GM23338 (cell line): ENCODE measurements at regions not wholly inside any gene's neighbourhood (a gene's known extent, or its start where the extent isn't known, plus 50 kb on each side); places are given as distances from the start of the nearest gene placed in this dataset.

Experiments used
- ATAC-seq: fragments of 200-7000 bp; cut with Tn5 transposase; 3 replicates; pipeline ENCODE4 v1.9.1; 2020
- DNase-seq: peaks from one replicate; pipeline ENCODE4 v3.0.0-alpha.2; 2015; ENCODE audit warnings: low spot score
- H2AFZ ChIP-seq: fragments of 200-600 bp; sonication (generic); 2 replicates; pipeline ENCODE4 v1.8.0; 2016; ENCODE audit warnings: antibody characterized with exemption, mild to moderate bottlenecking, moderate library complexity
- H3F3A ChIP-seq: fragments of 200-600 bp; sonication (generic); replicated peaks from 2 replicates; pipeline ENCODE4 v1.8.0; 2017; ENCODE audit warnings: antibody characterized with exemption, mixed run types, low read depth
- H3K27ac ChIP-seq: fragments of 200-600 bp; sonication (generic); 2 replicates; pipeline ENCODE4 v1.6.1; 2016; ENCODE audit warnings: low read depth
- H3K27me3 ChIP-seq: fragments of 200-600 bp; sonication (generic); 2 replicates; pipeline ENCODE4 v1.8.0; 2016; ENCODE audit warnings: mild to moderate bottlenecking, mixed run types, moderate library complexity; ENCODE audit not compliant: insufficient read depth
- H3K36me3 ChIP-seq: fragments of 200-600 bp; sonication (generic); 2 replicates; pipeline ENCODE4 v1.8.0; 2016; ENCODE audit warnings: mild to moderate bottlenecking; ENCODE audit not compliant: insufficient read depth
- H3K4me1 ChIP-seq: fragments of 200-600 bp; sonication (generic); 2 replicates; pipeline ENCODE4 v1.8.0; 2016; ENCODE audit warnings: mild to moderate bottlenecking, moderate library complexity; ENCODE audit not compliant: insufficient read depth
- H3K4me2 ChIP-seq: fragments of 200-600 bp; sonication (generic); 2 replicates; pipeline ENCODE4 v1.7.1; 2017; ENCODE audit warnings: mixed run types
- H3K4me3 ChIP-seq: fragments of 200-600 bp; sonication (generic); 2 replicates; pipeline ENCODE4 v1.6.1; 2016; ENCODE audit warnings: mixed run types
- H3K79me2 ChIP-seq: fragments of 200-600 bp; sonication (generic); replicated peaks from 2 replicates; pipeline ENCODE4 v1.8.0; 2017; ENCODE audit warnings: mild to moderate bottlenecking; ENCODE audit not compliant: insufficient read depth
- H3K9me2 ChIP-seq: fragments of 200-600 bp; sonication (generic); 2 replicates; pipeline ENCODE4 v1.8.0; 2017; ENCODE audit not compliant: insufficient read depth
- H4K20me1 ChIP-seq: fragments of 200-600 bp; sonication (generic); replicated peaks from 2 replicates; pipeline ENCODE4 v1.8.0; 2017; ENCODE audit warnings: mild to moderate bottlenecking; ENCODE audit not compliant: insufficient read depth
- H3K27ac Mint-ChIP-seq: 2 replicates; pipeline ENCODE4 v1.8.0; 2020; ENCODE audit warnings: inconsistent platforms, mild to moderate bottlenecking, moderate library complexity, mixed read lengths
- H3K27me3 Mint-ChIP-seq: 3 replicates; pipeline ENCODE4 v1.8.0; 2022; ENCODE audit warnings: low read depth, mild to moderate bottlenecking, moderate library complexity, mixed read lengths, inconsistent platforms; ENCODE audit not compliant: insufficient read depth, poor library complexity
- H3K36me3 Mint-ChIP-seq: 3 replicates; pipeline ENCODE4 v1.8.0; 2021; ENCODE audit warnings: low read depth, mild to moderate bottlenecking, inconsistent platforms, moderate library complexity, mixed read lengths
- H3K4me1 Mint-ChIP-seq: 3 replicates; pipeline ENCODE4 v1.8.0; 2020; ENCODE audit warnings: mild to moderate bottlenecking, inconsistent platforms, mixed read lengths
- H3K4me3 Mint-ChIP-seq: 3 replicates; pipeline ENCODE4 v1.8.0; 2021; ENCODE audit warnings: moderate library complexity, mild to moderate bottlenecking, inconsistent platforms, mixed read lengths
- H3K9me3 Mint-ChIP-seq: 3 replicates; pipeline ENCODE4 v1.8.0; 2020; ENCODE audit warnings: moderate library complexity, mild to moderate bottlenecking, inconsistent platforms, mixed read lengths
- CREB1 ChIP-seq: fragments of 250-450 bp; sonication (Bioruptor Pico); IDR thresholded peaks from 2 replicates; pipeline ENCODE4 v1.5.0; 2020; ENCODE audit warnings: low read depth, mild to moderate bottlenecking, moderate library complexity
- CTCF ChIP-seq, 2 experiments: fragments of 200-600 bp in 1 of 2; sonication (generic) in 1 of 2; conservative IDR thresholded peaks; 2 replicates each; pipeline versions ENCODE4 v1.5.1 to v1.6.1; 2016 to 2017; ENCODE audit warnings: antibody characterized with exemption in 2 of 2, low read depth in 2 of 2, mild to moderate bottlenecking in 2 of 2, moderate library complexity in 1 of 2
- ETS1 ChIP-seq: IDR thresholded peaks from 2 replicates; pipeline ENCODE4 v1.6.1; 2016; ENCODE audit warnings: antibody characterized with exemption
- EZH2 ChIP-seq: fragments of 200-600 bp; sonication (generic); IDR thresholded peaks from one replicate; pipeline ENCODE4 v1.8.0; 2017; ENCODE audit warnings: antibody characterized with exemption, mild to moderate bottlenecking, low read depth; ENCODE audit not compliant: unreplicated experiment
- EZH2phosphoT487 ChIP-seq: fragments of 200-600 bp; sonication (generic); IDR thresholded peaks from one replicate; pipeline ENCODE4 v1.8.1; 2018; ENCODE audit warnings: antibody characterized with exemption; ENCODE audit not compliant: unreplicated experiment
- JUNB ChIP-seq: IDR thresholded peaks from one replicate; pipeline ENCODE4 v1.6.1; 2016; ENCODE audit warnings: antibody characterized with exemption; ENCODE audit not compliant: unreplicated experiment
- NANOG ChIP-seq: IDR thresholded peaks from 2 replicates; pipeline ENCODE4 v1.6.1; 2016; ENCODE audit warnings: antibody characterized with exemption, borderline replicate concordance
- POLR2AphosphoS5 ChIP-seq: IDR thresholded peaks from 2 replicates; pipeline ENCODE4 v1.6.1; 2016; ENCODE audit warnings: antibody characterized with exemption, low read depth
- REST ChIP-seq: IDR thresholded peaks from one replicate; pipeline ENCODE4 v1.6.1; 2018; ENCODE audit warnings: antibody characterized with exemption; ENCODE audit not compliant: unreplicated experiment
- STAT1 ChIP-seq: IDR thresholded peaks from one replicate; pipeline ENCODE4 v1.6.1; 2016; ENCODE audit warnings: antibody characterized with exemption; ENCODE audit not compliant: unreplicated experiment
- ZNF114 ChIP-seq: fragments of 250-450 bp; sonication (Bioruptor Pico); IDR thresholded peaks from 2 replicates; pipeline ENCODE4 v1.5.0; 2020; ENCODE audit warnings: mild to moderate bottlenecking, moderate library complexity
- ZNF331 ChIP-seq: fragments of 250-450 bp; sonication (Bioruptor Pico); IDR thresholded peaks from 2 replicates; pipeline ENCODE4 v1.5.0; 2020; ENCODE audit warnings: low read depth, mild to moderate bottlenecking, moderate library complexity
- ZNF462 ChIP-seq: fragments of 250-450 bp; sonication (Bioruptor Pico); IDR thresholded peaks from 2 replicates; pipeline ENCODE4 v1.5.0; 2020; ENCODE audit warnings: mild to moderate bottlenecking, moderate library complexity

GRCh38 chr16:17984810-17985209, 351.7 kb downstream of the NPIPA8 start:
- no peak overlapping the region for H3K27ac Mint-ChIP-seq
- Histone ChIP-seq H2AFZ (no peak overlapping the region), H3K27ac (no peak overlapping the region), H3K4me2 (no peak overlapping the region), H4K20me1 (no peaks in the 10 kb centered on the region), H3K79me2 (no peaks in the 10 kb centered on the region), H3K9me2 (no peaks in the 10 kb centered on the region), H3K4me3 (no peak overlapping the region), H3K27me3 (no peaks in the 10 kb centered on the region), H3K4me1 (no peaks in the 10 kb centered on the region), H3F3A (no peaks in the 10 kb centered on the region), H3K36me3 (no peaks in the 10 kb centered on the region)
- H3K27me3 Mint-ChIP-seq: no peaks in the 10 kb centered on the region
- TF ChIP-seq POLR2AphosphoS5: no peak
- TF ChIP-seq NANOG: no peak
- no peak for TF ChIP-seq CTCF (conservative IDR thresholded peaks at IDR 0.05; ENCODE audit: low read depth in 2 of 2)
- no peak for TF ChIP-seq STAT1
- no peak for TF ChIP-seq EZH2
- TF ChIP-seq ZNF114 (CRISPR knock-in tag): no peak
- TF ChIP-seq ZNF462: no peak
- no peak for TF ChIP-seq JUNB
- TF ChIP-seq EZH2phosphoT487: no peak
- no peak for TF ChIP-seq ETS1
- no peak for TF ChIP-seq ZNF331 (CRISPR knock-in tag)
- TF ChIP-seq CREB1 (CRISPR knock-in tag): no peak
- no peak for TF ChIP-seq REST
- peaks cover 2% of the 10 kb centered on the region; the same call in 2 of the 3 replicates for H3K4me1 Mint-ChIP-seq
- H3K9me3 Mint-ChIP-seq: no peaks in the 10 kb centered on the region
- H3K4me3 Mint-ChIP-seq: no peak overlapping the region
- H3K36me3 Mint-ChIP-seq: no peaks in the 10 kb centered on the region
- DNase-seq: no peak
- no peak for ATAC-seq
